CD4-positive, alpha-beta T cell treated with Interleukin-12 subunit alpha and Interleukin-12 subunit beta, for 1 hour (primary cell): ENCODE measurements at regions not wholly inside any gene's neighbourhood (a gene's known extent, or its start where the extent isn't known, plus 50 kb on each side); places are given as distances from the start of the nearest gene placed in this dataset.

ENCODE experiments used
- DNase-seq: peaks from one replicate; pipeline ENCODE4 v3.0.0-alpha.2; 2020

GRCh38 chrX:147846676-147847075 lies 65.0 kb upstream of the FMR1 start:
- no peak for DNase-seq

- no peak for DNase-seq
Observed at GRCh38 chrX:147847999-147848398, 63.7 kb upstream of the FMR1 start.

GRCh38 chrX:147848543-147849443 lies 62.9 kb upstream of the FMR1 start:
- no peak for DNase-seq

GRCh38 chrX:147850875-147851274 lies 60.8 kb upstream of the FMR1 start:
- DNase-seq: no peak

- no peak for DNase-seq
Observed at GRCh38 chrX:147853701-147854100, 58.0 kb upstream of the FMR1 start.

GRCh38 chrX:147859666-147860065 lies 52.1 kb upstream of the FMR1 start:
- no peak for DNase-seq
